H9 (cell line): ENCODE measurements at regions not wholly inside any gene's neighbourhood (a gene's known extent, or its start where the extent isn't known, plus 50 kb on each side); places are given as distances from the start of the nearest gene placed in this dataset.

Experiments used
- DNase-seq: peaks from one replicate; pipeline ENCODE4 v3.0.0-alpha.2; 2017
- H2AFZ ChIP-seq: one replicate; pipeline ENCODE4 v1.6.1; 2013; ENCODE audit warnings: mild to moderate bottlenecking, low read length, control low read depth, moderate library complexity
- H2AK5ac ChIP-seq: 2 replicates; pipeline ENCODE4 v1.6.1; 2013; ENCODE audit warnings: low read length, control low read depth, mixed read lengths; ENCODE audit not compliant: insufficient read length
- H2BK120ac ChIP-seq: one replicate; pipeline ENCODE4 v1.6.1; 2013; ENCODE audit warnings: low read depth, mild to moderate bottlenecking, low read length, control low read depth, inconsistent platforms; ENCODE audit not compliant: poor library complexity, severe bottlenecking
- H2BK12ac ChIP-seq: 2 replicates; pipeline ENCODE4 v1.6.1; 2013; ENCODE audit warnings: low read length, control low read depth, mixed read lengths, low read depth; ENCODE audit not compliant: insufficient read length
- H2BK15ac ChIP-seq: 2 replicates; pipeline ENCODE4 v1.6.1; 2013; ENCODE audit warnings: low read depth, low read length, control low read depth
- H2BK20ac ChIP-seq: one replicate; pipeline ENCODE4 v1.6.1; 2013; ENCODE audit warnings: low read depth, mild to moderate bottlenecking, low read length, control low read depth, inconsistent platforms; ENCODE audit not compliant: poor library complexity, severe bottlenecking
- H2BK5ac ChIP-seq: 2 replicates; pipeline ENCODE4 v1.6.1; 2013; ENCODE audit warnings: low read length, control low read depth, mixed read lengths; ENCODE audit not compliant: insufficient read length
- H3K14ac ChIP-seq: 2 replicates; pipeline ENCODE4 v1.6.1; 2013; ENCODE audit warnings: low read length, control low read depth; ENCODE audit not compliant: insufficient read depth
- H3K18ac ChIP-seq: 2 replicates; pipeline ENCODE4 v1.6.1; 2013; ENCODE audit warnings: low read depth, mild to moderate bottlenecking, mixed read lengths, low read length, control low read depth; ENCODE audit not compliant: insufficient read length
- H3K23ac ChIP-seq: 2 replicates; pipeline ENCODE4 v1.6.1; 2013; ENCODE audit warnings: low read length, control low read depth, mixed read lengths, low read depth; ENCODE audit not compliant: insufficient read length
- H3K23me2 ChIP-seq: 2 replicates; pipeline ENCODE4 v1.6.1; 2013; ENCODE audit warnings: low read depth, mild to moderate bottlenecking, mixed read lengths, low read length, control low read depth; ENCODE audit not compliant: insufficient read length, poor library complexity, severe bottlenecking
- H3K27ac ChIP-seq: 2 replicates; pipeline ENCODE4 v1.5.1; 2013; ENCODE audit warnings: low read length, control low read depth, mixed read lengths, low read depth; ENCODE audit not compliant: insufficient read length
- H3K27me3 ChIP-seq: 2 replicates; pipeline ENCODE4 v1.6.1; 2013; ENCODE audit warnings: low read length, control low read depth, inconsistent platforms; ENCODE audit not compliant: insufficient read depth
- H3K4ac ChIP-seq: 2 replicates; pipeline ENCODE4 v1.6.1; 2013; ENCODE audit warnings: low read depth, mild to moderate bottlenecking, control low read depth, inconsistent platforms, low read length, moderate library complexity
- H3K4me1 ChIP-seq: 2 replicates; pipeline ENCODE4 v1.6.1; 2013; ENCODE audit warnings: low read length, control low read depth, inconsistent platforms; ENCODE audit not compliant: insufficient read depth
- H3K4me2 ChIP-seq: 2 replicates; pipeline ENCODE4 v1.6.1; 2013; ENCODE audit warnings: low read length, control low read depth, mixed read lengths; ENCODE audit not compliant: insufficient read length, insufficient read depth
- H3K56ac ChIP-seq: 2 replicates; pipeline ENCODE4 v1.6.1; 2013; ENCODE audit warnings: low read depth, mild to moderate bottlenecking, mixed read lengths, low read length, control low read depth; ENCODE audit not compliant: insufficient read length
- H3K79me1 ChIP-seq: 2 replicates; pipeline ENCODE4 v1.6.1; 2013; ENCODE audit warnings: low read depth, mild to moderate bottlenecking, moderate library complexity, low read length, control low read depth, inconsistent platforms; ENCODE audit not compliant: insufficient read depth, poor library complexity, severe bottlenecking
- H3K79me2 ChIP-seq: 2 replicates; pipeline ENCODE4 v1.6.1; 2013; ENCODE audit warnings: low read length, control low read depth, inconsistent platforms; ENCODE audit not compliant: insufficient read depth
- H3K9ac ChIP-seq: 2 replicates; pipeline ENCODE4 v1.6.1; 2013; ENCODE audit warnings: low read length, control low read depth, mixed read lengths; ENCODE audit not compliant: insufficient read length; ENCODE audit errors: extremely low read depth
- H3K9me3 ChIP-seq: one replicate; pipeline ENCODE4 v1.6.1; 2013; ENCODE audit warnings: low read depth, low read length, inconsistent platforms; ENCODE audit not compliant: control insufficient read depth
- H3T11ph ChIP-seq: one replicate; pipeline ENCODE4 v1.6.1; 2013; ENCODE audit warnings: mild to moderate bottlenecking, low read length, control low read depth, inconsistent platforms
- H4K20me1 ChIP-seq: one replicate; pipeline ENCODE4 v1.6.1; 2013; ENCODE audit not compliant: control insufficient read depth, insufficient read length, insufficient read depth
- H4K5ac ChIP-seq: 2 replicates; pipeline ENCODE4 v1.6.1; 2013; ENCODE audit warnings: low read depth, mild to moderate bottlenecking, mixed read lengths, low read length, control low read depth; ENCODE audit not compliant: insufficient read length
- H4K8ac ChIP-seq: replicated peaks from 2 replicates; pipeline ENCODE4 v1.6.1; 2013; ENCODE audit warnings: low read length, control low read depth, mixed read lengths, low read depth; ENCODE audit not compliant: insufficient read length
- H4K91ac ChIP-seq: 2 replicates; pipeline ENCODE4 v1.6.1; 2013; ENCODE audit warnings: low read depth, mild to moderate bottlenecking, moderate library complexity, mixed read lengths, low read length, control low read depth; ENCODE audit not compliant: insufficient read length
- H3K27ac Mint-ChIP-seq, 3 experiments: 2 replicates in 2 of 3; 3 replicates in 1 of 3; pipeline ENCODE4 v1.8.0; 2020 to 2021; ENCODE audit warnings: mixed read lengths in 3 of 3, mild to moderate bottlenecking in 1 of 3, moderate library complexity in 1 of 3
- H3K27me3 Mint-ChIP-seq: 2 replicates; pipeline ENCODE4 v1.8.0; 2021; ENCODE audit warnings: low read depth, mild to moderate bottlenecking, moderate library complexity, mixed read lengths
- H3K36me3 Mint-ChIP-seq, 3 experiments: 2 replicates in 2 of 3; 3 replicates in 1 of 3; pipeline ENCODE4 v1.8.0; 2020 to 2021; ENCODE audit warnings: low read depth in 3 of 3, mixed read lengths in 3 of 3; ENCODE audit not compliant: insufficient read depth in 1 of 3
- H3K4me1 Mint-ChIP-seq, 2 experiments: 2 replicates each; pipeline ENCODE4 v1.8.0; 2020; ENCODE audit warnings: mixed read lengths in 2 of 2
- H3K4me3 Mint-ChIP-seq, 2 experiments: 2 replicates in 1 of 2; 3 replicates in 1 of 2; pipeline ENCODE4 v1.8.0; 2020 to 2021; ENCODE audit warnings: mild to moderate bottlenecking in 2 of 2, mixed read lengths in 2 of 2, moderate library complexity in 1 of 2
- H3K9me3 Mint-ChIP-seq, 2 experiments: 2 replicates in 1 of 2; 3 replicates in 1 of 2; pipeline ENCODE4 v1.8.0; 2020; ENCODE audit warnings: mild to moderate bottlenecking in 2 of 2, mixed read lengths in 2 of 2, moderate library complexity in 1 of 2
- WGBS: extraction: QIAGEN DNeasy Blood & Tissue Kit; methylation state at CpG from one replicate; pipeline ENCODE4 v1.1.7; 2013; ENCODE audit warnings: missing lambda C conversion rate, low lambda C conversion rate, mixed read lengths; ENCODE audit not compliant: insufficient read length; ENCODE audit errors: extremely low coverage; 5-methylcytosine and 5-hydroxymethylcytosine counted together
- TF ChIP-seq, protein P1 (sequence below): fragments of 200-600 bp; sonication (generic); conservative IDR thresholded peaks from 3 replicates; pipeline ENCODE4 v1.8.0; 2021; ENCODE audit warnings: antibody characterized with exemption, mild to moderate bottlenecking

GRCh38 chr5:25418319-25418859, 773.6 kb upstream of the CDH10 start:
- Histone ChIP-seq H3K23ac (no peak overlapping the region), H2AK5ac (no peak overlapping the region), H2BK5ac (no peak overlapping the region), H3K18ac (no peak overlapping the region), H3K27me3 (no peaks in the 10 kb centered on the region), H3T11ph (no peak overlapping the region), H3K56ac (no peak overlapping the region), H2BK20ac (no peak overlapping the region), H4K5ac (no peak overlapping the region), H2AFZ (no peak overlapping the region), H3K14ac (no peak overlapping the region), H3K9ac (no peak overlapping the region), H3K79me2 (no peaks in the 10 kb centered on the region), H3K4ac (no peak overlapping the region), H3K23me2 (no peaks in the 10 kb centered on the region), H2BK120ac (no peak overlapping the region), H2BK12ac (no peak overlapping the region), H3K79me1 (no peaks in the 10 kb centered on the region), H3K9me3 (no peaks in the 10 kb centered on the region), H4K8ac (no peak overlapping the region), H3K27ac (no peak overlapping the region), H4K20me1 (no peaks in the 10 kb centered on the region), H3K4me1 (no peaks in the 10 kb centered on the region), H4K91ac (no peak overlapping the region), H3K4me2 (no peak overlapping the region), H2BK15ac (no peak overlapping the region)
- Mint-ChIP-seq H3K4me1 (peaks cover 0 to 3% of the 10 kb centered on the region in 2 experiments; a peak in 1 of 4 replicates), H3K9me3 (no peaks in the 10 kb centered on the region), H3K27ac (peak overlapping the region in 2 of 3 experiments; percentile 8 to 74; a peak in 2 of 7 replicates), H3K4me3 (no peak overlapping the region), H3K27me3 (no peaks in the 10 kb centered on the region; the same call in 1 of the 2 replicates), H3K36me3 (peaks cover 11 to 40% (median 17%) of the 10 kb centered on the region in 3 experiments)
- TF ChIP-seq, protein P1, sequence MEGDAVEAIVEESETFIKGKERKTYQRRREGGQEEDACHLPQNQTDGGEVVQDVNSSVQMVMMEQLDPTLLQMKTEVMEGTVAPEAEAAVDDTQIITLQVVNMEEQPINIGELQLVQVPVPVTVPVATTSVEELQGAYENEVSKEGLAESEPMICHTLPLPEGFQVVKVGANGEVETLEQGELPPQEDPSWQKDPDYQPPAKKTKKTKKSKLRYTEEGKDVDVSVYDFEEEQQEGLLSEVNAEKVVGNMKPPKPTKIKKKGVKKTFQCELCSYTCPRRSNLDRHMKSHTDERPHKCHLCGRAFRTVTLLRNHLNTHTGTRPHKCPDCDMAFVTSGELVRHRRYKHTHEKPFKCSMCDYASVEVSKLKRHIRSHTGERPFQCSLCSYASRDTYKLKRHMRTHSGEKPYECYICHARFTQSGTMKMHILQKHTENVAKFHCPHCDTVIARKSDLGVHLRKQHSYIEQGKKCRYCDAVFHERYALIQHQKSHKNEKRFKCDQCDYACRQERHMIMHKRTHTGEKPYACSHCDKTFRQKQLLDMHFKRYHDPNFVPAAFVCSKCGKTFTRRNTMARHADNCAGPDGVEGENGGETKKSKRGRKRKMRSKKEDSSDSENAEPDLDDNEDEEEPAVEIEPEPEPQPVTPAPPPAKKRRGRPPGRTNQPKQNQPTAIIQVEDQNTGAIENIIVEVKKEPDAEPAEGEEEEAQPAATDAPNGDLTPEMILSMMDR = no peak
- DNase-seq = no peak
- WGBS = no CpG with 5 or more reads among the region's 2 CpGs
